GM19023 (cell line): ENCODE measurements at regions not wholly inside any gene's neighbourhood (a gene's known extent, or its start where the extent isn't known, plus 50 kb on each side); places are given as distances from the start of the nearest gene placed in this dataset.
"Not testable (repeated sequence)": the region's sequence is repeated elsewhere in the genome, so short reads cannot be mapped to it uniquely, and the experiment has no call there.

Source experiments
- ATAC-seq: cut with Tn5 transposase; IDR thresholded peaks from one replicate; pipeline ENCODE4 v1.9.1; 2021; ENCODE audit warnings: mild to moderate bottlenecking, moderate library complexity; ENCODE audit not compliant: unreplicated experiment

GRCh38 chr3:191518861-191519260 lies 57.9 kb downstream of the PYDC2 start:
- ATAC-seq, result no peak

GRCh38 chr3:191521055-191521454 lies 60.1 kb downstream of the PYDC2 start:
- no peak for ATAC-seq

GRCh38 chr3:191523148-191523547 lies 62.2 kb downstream of the PYDC2 start:
- ATAC-seq, result no peak

GRCh38 chr3:191528589-191528988 lies 67.6 kb downstream of the PYDC2 start:
- ATAC-seq, result no peak

GRCh38 chr3:191529992-191530391 lies 69.0 kb downstream of the PYDC2 start:
- no peak for ATAC-seq

GRCh38 chr3:191531434-191531972 lies 70.5 kb downstream of the PYDC2 start:
- no peak for ATAC-seq

- no peak for ATAC-seq
These were observed 82.1 kb downstream of the PYDC2 start for GRCh38 chr3:191543018-191543417.

- ATAC-seq, result no peak
These were observed 82.9 kb downstream of the PYDC2 start for GRCh38 chr3:191543897-191544296.

GRCh38 chr3:191549357-191549756 lies 88.4 kb downstream of the PYDC2 start:
- no peak for ATAC-seq

GRCh38 chr3:191555037-191555436 lies 94.1 kb downstream of the PYDC2 start:
- ATAC-seq, result no peak

- no peak for ATAC-seq
These were observed 96.4 kb downstream of the PYDC2 start for GRCh38 chr3:191557322-191557721.

- ATAC-seq, result no peak
These were observed 102.8 kb downstream of the PYDC2 start for GRCh38 chr3:191563722-191564121.

- ATAC-seq, result no peak
These were observed 105.5 kb downstream of the PYDC2 start for GRCh38 chr3:191566469-191566868.

GRCh38 chr3:191568206-191568605 lies 107.2 kb downstream of the PYDC2 start:
- ATAC-seq, result no peak

- no peak for ATAC-seq
These were observed 131.1 kb downstream of the PYDC2 start for GRCh38 chr3:191592105-191592504.

GRCh38 chr3:191593486-191593885 lies 132.5 kb downstream of the PYDC2 start:
- ATAC-seq, result no peak

- ATAC-seq, result not testable (repeated sequence)
These were observed 154.5 kb downstream of the PYDC2 start for GRCh38 chr3:191615511-191615910.

GRCh38 chr3:191624299-191624698 lies 163.3 kb downstream of the PYDC2 start:
- no peak for ATAC-seq

- no peak for ATAC-seq
These were observed 166.1 kb downstream of the PYDC2 start for GRCh38 chr3:191627064-191627463.

- no peak for ATAC-seq
These were observed 167.6 kb downstream of the PYDC2 start for GRCh38 chr3:191628571-191628970.

GRCh38 chr3:191631496-191631895 lies 170.5 kb downstream of the PYDC2 start:
- ATAC-seq, result no peak

GRCh38 chr3:191634902-191635301 lies 173.9 kb downstream of the PYDC2 start:
- ATAC-seq, result no peak

- no peak for ATAC-seq
These were observed 176.6 kb downstream of the PYDC2 start for GRCh38 chr3:191637611-191638010.
